GM18511 (cell line): ENCODE measurements at regions not wholly inside any gene's neighbourhood (a gene's known extent, or its start where the extent isn't known, plus 50 kb on each side); places are given as distances from the start of the nearest gene placed in this dataset.
A peak's percentile ranks its signal among the peaks of the same experiment; 100 is the strongest.
"Not testable (repeated sequence)": the region's sequence is repeated elsewhere in the genome, so short reads cannot be mapped to it uniquely, and the experiment has no call there.

Experiments
- ATAC-seq: cut with Tn5 transposase; IDR thresholded peaks from one replicate; pipeline ENCODE4 v1.9.1; 2021; ENCODE audit warnings: mild to moderate bottlenecking, moderate library complexity; ENCODE audit not compliant: unreplicated experiment

- peak; percentile 48 for ATAC-seq
Measured at GRCh38 chr12:46549527-46550265, 177.1 kb upstream of the SLC38A2 start.

- ATAC-seq, result no peak
Measured at GRCh38 chr12:46548605-46549071, 176.1 kb upstream of the SLC38A2 start.

DNA sequence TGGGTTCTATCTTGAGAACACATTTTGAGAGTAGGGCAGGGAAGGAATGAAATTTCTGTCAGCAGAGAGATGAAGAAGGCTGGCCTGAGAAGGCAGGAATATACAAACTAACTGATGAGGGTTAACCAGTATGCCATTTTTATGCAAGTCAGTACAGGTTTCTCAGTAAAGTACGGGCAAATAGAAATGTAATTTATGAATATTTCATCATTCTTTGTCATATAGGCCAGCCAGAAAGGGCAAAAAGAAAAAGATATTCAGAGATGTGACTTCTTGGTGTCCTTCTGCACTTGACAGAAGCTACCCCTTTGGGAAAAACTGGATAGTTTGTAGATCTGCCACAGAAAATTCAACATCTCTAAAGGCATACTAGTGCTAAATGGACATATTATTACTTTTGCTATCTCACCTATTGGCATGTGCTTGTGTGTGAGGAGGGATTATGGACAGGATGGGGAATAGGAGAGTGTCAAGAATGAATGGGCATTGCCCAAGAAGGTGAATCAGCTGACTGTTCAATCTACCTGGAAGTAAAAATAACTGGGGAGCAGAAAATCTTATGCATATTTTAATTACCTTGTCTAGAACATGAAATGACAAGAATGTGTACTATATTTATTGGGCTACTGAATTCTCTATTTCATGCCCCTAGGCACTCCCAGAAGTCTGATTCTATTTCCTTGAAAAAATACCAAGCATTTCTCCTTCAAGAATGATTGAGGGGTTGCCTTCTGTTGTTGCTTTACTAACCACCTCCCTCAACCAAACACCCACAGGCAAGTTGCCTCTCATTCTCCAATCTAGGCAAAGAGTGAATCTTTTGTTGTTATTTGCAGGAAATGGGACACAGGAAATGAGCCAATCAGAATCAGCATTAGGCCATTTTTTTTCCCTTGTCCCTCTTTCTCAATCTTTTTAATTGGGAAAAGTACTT lies 175.1 kb upstream of the SLC38A2 start:
- ATAC-seq, result peak; percentile 4

DNA sequence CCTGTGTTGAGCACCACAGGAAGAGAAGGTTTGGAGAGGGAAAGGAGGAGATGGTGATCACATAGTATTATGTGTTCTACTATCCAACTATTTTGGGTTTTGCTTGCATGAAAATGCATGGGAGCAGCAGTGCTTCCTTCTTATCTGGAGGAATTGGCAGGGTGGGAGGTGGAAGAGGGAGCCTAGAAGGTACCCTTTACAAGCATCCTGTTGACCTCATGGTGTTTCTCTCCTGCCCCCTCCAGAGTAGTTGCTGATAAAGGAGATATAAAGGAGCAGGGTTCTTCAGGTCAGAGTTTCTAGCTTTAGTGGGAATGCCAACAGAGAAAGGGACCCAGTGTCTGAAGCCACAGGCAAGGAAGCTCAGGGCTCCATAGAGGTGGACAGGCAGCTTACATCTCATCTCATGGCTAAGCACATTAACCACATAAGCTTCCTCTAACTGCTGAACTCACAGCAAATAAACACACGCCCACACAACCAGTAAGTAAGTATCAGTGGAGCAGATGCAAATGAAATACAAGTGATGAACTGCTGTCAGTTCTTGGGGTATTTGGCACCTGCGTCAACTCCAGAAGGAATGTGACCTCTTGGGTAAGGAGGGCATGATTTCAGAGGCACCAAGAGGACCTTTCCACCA lies 174.2 kb upstream of the SLC38A2 start:
- ATAC-seq, result peak; percentile 97

DNA sequence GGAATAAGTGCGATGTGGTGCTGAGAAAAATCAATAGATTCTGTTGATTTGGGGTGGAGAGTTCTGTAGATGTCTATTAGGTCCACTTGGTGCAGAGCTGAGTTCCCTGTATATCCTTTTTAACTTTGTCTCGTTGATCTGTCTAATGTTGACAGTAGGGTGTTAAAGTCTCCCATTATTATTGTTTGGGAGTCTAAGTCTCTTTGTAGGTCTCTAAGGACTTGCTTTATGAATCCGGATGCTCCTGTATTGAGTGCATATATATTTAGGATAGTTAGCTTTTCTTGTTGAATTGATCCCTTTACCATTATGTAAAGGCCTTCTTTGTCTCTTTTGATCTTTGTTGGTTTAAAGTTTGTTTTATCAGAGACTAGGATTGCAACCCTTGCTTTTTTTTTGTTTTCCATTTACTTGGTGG lies 170.8 kb upstream of the SLC38A2 start:
- not testable (repeated sequence) for ATAC-seq

GRCh38 chr12:46538976-46539375 lies 166.4 kb upstream of the SLC38A2 start:
- no peak for ATAC-seq

- ATAC-seq, result no peak
Measured at GRCh38 chr12:46537387-46537955, 164.9 kb upstream of the SLC38A2 start.

- ATAC-seq, result peak; percentile 93
Measured at GRCh38 chr12:46536316-46536715, 163.7 kb upstream of the SLC38A2 start.

- ATAC-seq, result peak; percentile 7
Measured at GRCh38 chr12:46535907-46536306, 163.3 kb upstream of the SLC38A2 start.

DNA sequence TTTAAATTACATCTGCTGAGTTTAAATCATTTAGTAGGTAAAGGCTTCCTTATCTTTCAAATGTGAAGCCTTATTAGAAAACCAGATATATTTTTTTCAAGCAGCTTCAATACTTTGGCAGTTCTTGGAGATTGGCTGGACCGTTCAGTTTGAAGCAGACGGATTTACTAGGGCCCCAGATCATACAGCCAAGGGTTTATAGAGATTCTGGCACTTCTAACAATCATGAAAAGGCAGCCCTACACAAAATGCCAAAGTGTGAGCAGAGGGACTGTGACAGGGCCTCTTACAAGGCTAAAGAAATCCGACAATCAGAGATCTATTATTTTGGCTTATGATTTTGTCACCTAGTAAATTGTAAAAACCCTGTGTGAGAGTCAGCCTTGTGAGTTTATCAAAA lies 162.8 kb upstream of the SLC38A2 start:
- ATAC-seq, result no peak

DNA sequence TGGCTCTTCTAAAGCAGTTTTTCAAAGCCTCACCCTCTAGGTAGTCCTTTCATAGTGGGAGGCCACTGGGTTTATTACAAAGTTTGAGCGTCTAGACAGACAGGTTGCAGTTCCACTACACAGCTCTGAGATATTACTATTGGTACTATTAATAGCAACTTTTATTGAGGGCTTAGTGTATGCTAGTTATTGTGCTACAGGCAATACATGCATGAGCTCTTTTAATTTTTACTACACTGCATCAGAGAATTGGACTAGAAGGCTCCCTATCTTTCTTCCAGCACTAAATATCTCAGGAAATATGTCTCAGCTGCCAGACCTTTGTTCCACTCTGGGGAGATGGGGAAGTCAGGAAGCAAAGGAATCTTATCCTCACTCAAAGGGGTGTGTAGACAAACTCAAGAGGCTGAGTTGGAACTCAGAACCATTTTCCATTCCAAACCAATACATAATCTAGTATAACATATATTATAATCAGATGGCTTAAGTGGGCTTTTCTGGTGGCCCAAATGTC lies 161.8 kb upstream of the SLC38A2 start:
- ATAC-seq, result no peak

GRCh38 chr12:46533723-46534122 lies 161.2 kb upstream of the SLC38A2 start:
- no peak for ATAC-seq

DNA sequence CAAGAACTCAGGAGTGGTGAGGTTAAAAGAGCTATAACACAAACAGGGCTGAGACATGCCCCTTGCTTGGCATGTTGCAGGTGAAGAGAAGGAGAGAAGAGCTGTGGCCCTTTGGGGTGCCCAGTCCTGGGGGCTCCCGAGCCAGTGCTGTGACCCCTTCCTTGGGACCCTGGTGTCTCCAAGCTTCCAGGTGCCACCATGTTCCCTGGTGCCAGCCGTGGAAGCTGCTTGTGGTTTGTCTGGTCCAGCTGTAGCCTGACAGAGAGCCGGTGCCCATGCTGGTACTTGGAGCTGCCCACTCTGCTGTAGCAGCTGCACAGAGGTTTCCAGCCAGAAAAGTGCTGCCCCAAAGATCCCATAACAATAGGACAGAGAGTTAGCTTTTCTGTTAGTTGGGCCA lies 159.2 kb upstream of the SLC38A2 start:
- no peak for ATAC-seq

DNA sequence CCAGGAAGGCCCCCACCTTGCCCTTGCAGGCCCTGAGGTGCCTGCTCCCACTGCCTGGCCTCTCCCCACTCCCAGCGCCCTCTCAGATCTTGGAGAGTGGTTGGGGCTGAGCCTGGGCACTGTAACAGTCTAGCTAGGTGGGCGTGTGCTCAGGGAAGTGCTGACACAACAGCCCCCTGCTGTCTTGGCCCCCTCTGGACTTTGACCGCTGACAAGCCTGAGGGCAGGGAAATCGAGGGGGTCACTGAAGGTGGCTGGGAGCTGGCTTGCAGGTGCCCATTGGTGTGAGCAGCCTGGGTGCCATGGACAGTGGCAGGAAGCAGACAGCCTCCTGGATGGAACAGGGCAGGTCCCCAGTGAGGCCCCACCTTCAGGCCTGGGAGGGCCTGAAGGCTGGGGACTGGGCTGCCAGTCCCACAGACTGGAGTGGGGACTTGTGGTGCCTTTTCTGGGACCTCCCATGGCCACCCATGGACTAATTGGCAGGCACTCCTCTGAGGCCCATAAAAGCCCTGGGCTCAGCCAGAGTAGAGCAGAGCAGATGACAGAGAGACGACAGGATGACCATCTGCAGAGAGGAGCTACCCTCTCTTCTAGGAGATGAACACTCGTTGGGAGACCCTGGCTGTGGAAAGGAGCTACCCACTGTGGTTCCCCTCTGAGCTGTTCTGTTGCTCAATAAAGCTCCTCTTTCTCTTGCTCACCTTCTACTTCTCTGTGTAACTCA lies 158.6 kb upstream of the SLC38A2 start:
- ATAC-seq, result no peak

- ATAC-seq, result no peak
Measured at GRCh38 chr12:46530373-46531056, 157.9 kb upstream of the SLC38A2 start.

DNA sequence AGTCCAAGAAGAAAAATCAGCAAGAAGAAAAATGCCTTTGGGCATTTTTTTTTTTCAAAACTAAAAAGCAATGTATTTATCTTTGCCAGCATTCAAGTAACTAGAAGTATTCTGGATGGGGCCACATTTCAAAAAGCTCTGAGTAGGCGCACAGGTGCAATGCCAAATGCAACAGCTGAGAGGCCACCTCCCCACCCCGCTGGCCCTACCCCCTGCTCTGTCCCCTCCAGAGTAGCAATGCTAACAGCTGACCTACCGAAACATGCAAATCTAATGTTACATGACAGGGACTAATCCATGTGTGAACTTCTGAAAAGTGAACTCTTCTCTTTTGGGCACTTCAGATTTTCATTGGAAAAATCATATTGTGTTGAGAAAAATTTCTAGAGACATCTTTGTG lies 153.7 kb upstream of the SLC38A2 start:
- no peak for ATAC-seq

DNA sequence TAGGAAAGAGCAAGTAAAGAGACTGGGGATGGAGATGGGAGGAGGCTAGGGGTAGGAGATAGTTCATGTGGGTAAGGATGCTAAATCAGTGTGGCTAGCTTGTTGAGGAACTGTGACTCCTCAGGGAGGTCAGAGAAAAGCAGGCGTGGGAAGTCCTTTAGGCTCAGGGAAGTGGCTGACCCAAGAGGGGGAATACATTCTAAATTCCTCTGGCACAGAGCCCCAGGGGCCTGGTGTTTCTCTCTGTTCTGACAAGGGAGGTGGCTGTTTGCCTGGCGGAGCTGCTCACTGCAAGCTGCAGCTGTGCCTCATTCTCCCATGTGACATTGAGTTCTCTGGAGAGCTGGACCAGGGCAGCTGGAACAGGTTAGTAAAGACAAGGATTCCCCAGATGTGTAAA lies 152.2 kb upstream of the SLC38A2 start:
- ATAC-seq, result no peak

DNA sequence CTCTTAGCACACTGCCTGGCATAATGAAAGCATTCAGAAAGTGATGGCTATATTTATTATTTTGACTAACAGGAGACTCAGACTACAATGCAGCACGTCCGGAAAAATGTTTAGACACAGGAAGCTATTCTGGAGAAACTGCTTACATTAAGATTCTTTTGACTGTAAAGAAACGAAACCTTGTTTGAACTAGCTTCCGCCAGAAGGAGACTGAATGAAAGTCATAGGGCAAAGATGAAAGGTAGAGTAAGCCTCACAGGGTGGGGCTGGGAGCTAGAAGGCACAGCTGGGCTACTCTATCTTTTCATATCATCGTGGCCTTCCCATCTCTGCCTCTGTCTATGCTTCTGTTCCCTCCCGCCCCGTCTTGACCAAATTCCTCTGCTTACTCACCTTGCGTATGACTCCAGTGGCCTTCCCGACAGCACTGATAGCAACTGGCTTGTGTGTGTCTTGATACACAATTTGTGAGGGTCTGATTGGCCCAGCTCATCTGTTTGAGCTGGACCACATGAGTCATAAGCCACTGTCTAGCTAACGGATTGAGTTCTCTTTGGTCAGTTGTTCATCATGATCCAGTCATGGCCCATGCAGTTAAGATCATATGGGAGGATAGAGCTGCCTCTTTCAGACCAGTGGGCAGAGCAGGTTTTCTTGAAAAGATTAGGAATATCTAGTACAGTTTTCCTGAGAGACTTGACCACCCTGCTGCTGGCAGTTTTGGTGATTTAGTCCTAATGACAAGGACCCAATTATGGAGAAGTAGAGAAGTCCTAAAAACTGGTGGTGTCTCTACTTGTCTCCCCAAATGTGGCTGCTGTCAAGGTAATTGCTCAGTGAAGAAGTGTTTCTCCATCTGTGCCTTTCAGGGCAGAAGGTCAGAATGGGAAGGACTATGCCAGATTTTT lies 151.5 kb upstream of the SLC38A2 start:
- ATAC-seq, result no peak

DNA sequence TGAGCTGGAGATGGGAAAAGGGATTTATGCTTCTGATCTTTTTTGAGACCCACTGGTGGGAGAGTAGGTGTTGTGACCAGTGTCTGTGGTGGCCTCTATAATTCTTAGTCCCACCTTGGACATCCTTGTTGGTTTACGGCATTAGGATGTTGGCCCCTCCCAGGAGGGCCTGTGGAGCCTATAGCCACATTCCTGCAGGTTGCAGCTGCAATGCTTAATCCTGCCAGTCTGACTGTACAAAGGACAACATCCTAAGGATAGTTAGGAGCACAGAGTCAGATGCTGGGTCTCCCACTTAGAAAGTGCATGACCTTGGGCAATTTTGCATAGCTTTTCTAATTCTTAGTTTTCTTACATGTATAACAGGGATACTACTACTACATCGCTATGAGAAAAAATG lies 150.9 kb upstream of the SLC38A2 start:
- no peak for ATAC-seq
